Upper lobe of left lung (tissue), 6 donors: ENCODE measurements at regions not wholly inside any gene's neighbourhood (a gene's known extent, or its start where the extent isn't known, plus 50 kb on each side); places are given as distances from the start of the nearest gene placed in this dataset.

ENCODE experiments used
- ATAC-seq, 2 donors: fragments of 200-7000 bp; cut with Tn5 transposase; one replicate each; pipeline ENCODE4 v1.9.1; 2022; ENCODE audit warnings: mild to moderate bottlenecking in 2 of 2, moderate library complexity in 2 of 2; ENCODE audit not compliant: low FRiP score in 2 of 2
- DNase-seq, 2 donors: peaks; one replicate each; pipeline ENCODE4 v3.0.0-alpha.2; 2019 to 2020
- H3K27ac ChIP-seq, 4 donors: fragments of 200-600 bp; sonication (generic); one replicate each; pipeline ENCODE4 v1.5.1; 2016 to 2019
- H3K27me3 ChIP-seq, 4 donors: fragments of 200-600 bp; sonication (generic); one replicate each; pipeline ENCODE4 v1.5.1; 2017 to 2019
- H3K36me3 ChIP-seq, 4 donors: fragments of 200-600 bp; sonication (generic); one replicate each; pipeline ENCODE4 v1.5.1; 2016 to 2019
- H3K4me1 ChIP-seq, 4 donors: fragments of 200-600 bp; sonication (generic); one replicate each; pipeline ENCODE4 v1.5.1; 2018 to 2019
- H3K4me3 ChIP-seq, 4 donors: fragments of 200-600 bp; sonication (generic); one replicate each; pipeline ENCODE4 v1.5.1; 2017 to 2019; ENCODE audit warnings: mild to moderate bottlenecking in 2 of 4, moderate library complexity in 1 of 4
- H3K9me3 ChIP-seq, 4 donors: fragments of 200-600 bp; sonication (generic); one replicate each; pipeline ENCODE4 v1.5.1; 2018 to 2019
- CTCF ChIP-seq, 6 experiments: fragments of 450-650 bp in 4 of 6; fragments of 200-600 bp in 2 of 6; sonication (generic) in 2 of 6; IDR thresholded peaks; one replicate each; pipeline ENCODE4 v1.5.1; 2016 to 2019; ENCODE audit warnings: antibody characterized with exemption in 6 of 6
- EP300 ChIP-seq, 4 donors: sonication (generic); formaldehyde crosslinking; IDR thresholded peaks; one replicate each; pipeline ENCODE4 v1.5.1; 2017; ENCODE audit warnings: antibody characterized with exemption in 4 of 4, control low read depth in 2 of 4
- POLR2A ChIP-seq, 4 donors: fragments of 450-650 bp; IDR thresholded peaks; one replicate each; pipeline ENCODE4 v1.5.1; 2016 to 2017; ENCODE audit warnings: antibody characterized with exemption in 4 of 4, mild to moderate bottlenecking in 2 of 4
- POLR2AphosphoS5 ChIP-seq, 2 donors: sonication (generic); formaldehyde crosslinking; IDR thresholded peaks; one replicate each; pipeline ENCODE4 v1.5.1; 2017; ENCODE audit warnings: antibody characterized with exemption in 2 of 2
- WGBS, 2 donors: methylation state at CpG; one replicate each; pipeline ENCODE4 v1.1.5; 2017 to 2018; 5-methylcytosine and 5-hydroxymethylcytosine counted together
- donor health status: DM: no; HTN: no; CAD: no; lungs with moderate emphysema.
- donor health status: DM: no; HTN: yes; CAD: no; lungs with severe emphysema.

GRCh38 chrX:124818033-124818432, 471.7 kb downstream of the SH2D1A start:
- no peak for DNase-seq
- Histone ChIP-seq H3K9me3 (no peaks in the 10 kb centered on the region), H3K27ac (no peak overlapping the region), H3K4me3 (no peak overlapping the region), H3K27me3 (no peaks in the 10 kb centered on the region), H3K4me1 (no peaks in the 10 kb centered on the region), H3K36me3 (no peaks in the 10 kb centered on the region)
- 81 to 88% methylated on average over 5 of the region's 5 CpGs for WGBS, 2 donors
- TF ChIP-seq CTCF (IDR thresholded peaks at IDR 0.05) (no peak), EP300 (IDR thresholded peaks at IDR 0.05) (no peak), POLR2AphosphoS5 (IDR thresholded peaks at IDR 0.05) (no peak), POLR2A (IDR thresholded peaks at IDR 0.05) (no peak)
- no peak for ATAC-seq

GRCh38 chrX:124818764-124819163, 472.4 kb downstream of the SH2D1A start:
- no peaks in the 10 kb centered on the region for H3K9me3 ChIP-seq
- H3K27me3 ChIP-seq: no peaks in the 10 kb centered on the region
- 94 to 97% methylated on average over 1 of the region's 1 CpG for WGBS, 2 donors
- TF ChIP-seq POLR2A (IDR thresholded peaks at IDR 0.05): no peak
- no peak for TF ChIP-seq CTCF (IDR thresholded peaks at IDR 0.05)
- no peak for TF ChIP-seq EP300 (IDR thresholded peaks at IDR 0.05)
- no peak for TF ChIP-seq POLR2AphosphoS5 (IDR thresholded peaks at IDR 0.05)
- no peaks in the 10 kb centered on the region for H3K4me1 ChIP-seq
- no peaks in the 10 kb centered on the region for H3K36me3 ChIP-seq
- H3K4me3 ChIP-seq: no peak overlapping the region
- ATAC-seq (no peak), DNase-seq (no peak)
- no peak overlapping the region for H3K27ac ChIP-seq

GRCh38 chrX:124820738-124821137, 474.4 kb downstream of the SH2D1A start:
- TF ChIP-seq CTCF (IDR thresholded peaks at IDR 0.05) (no peak), EP300 (IDR thresholded peaks at IDR 0.05) (no peak), POLR2A (IDR thresholded peaks at IDR 0.05) (no peak), POLR2AphosphoS5 (IDR thresholded peaks at IDR 0.05) (no peak)
- H3K27me3 ChIP-seq: no peaks in the 10 kb centered on the region
- H3K4me1 ChIP-seq: no peaks in the 10 kb centered on the region
- DNase-seq: no peak
- no peak overlapping the region for H3K27ac ChIP-seq
- no peak overlapping the region for H3K4me3 ChIP-seq
- ATAC-seq: no peak
- no peaks in the 10 kb centered on the region for H3K9me3 ChIP-seq
- H3K36me3 ChIP-seq: no peaks in the 10 kb centered on the region
- 77 to 81% methylated on average over 1 of the region's 1 CpG for WGBS, 2 donors

- TF ChIP-seq POLR2AphosphoS5 (IDR thresholded peaks at IDR 0.05) (no peak), POLR2A (IDR thresholded peaks at IDR 0.05) (no peak), EP300 (IDR thresholded peaks at IDR 0.05) (no peak), CTCF (IDR thresholded peaks at IDR 0.05) (no peak)
- ATAC-seq (no peak), DNase-seq (no peak)
- WGBS, 2 donors: 77 to 85% methylated on average over 6 of the region's 6 CpGs
- no peak overlapping the region for H3K27ac ChIP-seq
- H3K36me3 ChIP-seq: no peaks in the 10 kb centered on the region
- no peaks in the 10 kb centered on the region for H3K27me3 ChIP-seq
- no peak overlapping the region for H3K4me3 ChIP-seq
- H3K9me3 ChIP-seq: no peaks in the 10 kb centered on the region
- H3K4me1 ChIP-seq: no peaks in the 10 kb centered on the region
These were observed 481.0 kb downstream of the SH2D1A start for GRCh38 chrX:124827258-124827845.

- Histone ChIP-seq H3K27ac (no peak overlapping the region), H3K9me3 (no peaks in the 10 kb centered on the region), H3K4me3 (no peak overlapping the region), H3K27me3 (no peaks in the 10 kb centered on the region), H3K4me1 (no peaks in the 10 kb centered on the region), H3K36me3 (no peaks in the 10 kb centered on the region)
- DNase-seq (no peak), ATAC-seq (no peak)
- 78 to 82% methylated on average over 5 of the region's 5 CpGs for WGBS, 2 donors
- TF ChIP-seq CTCF (IDR thresholded peaks at IDR 0.05) (no peak), EP300 (IDR thresholded peaks at IDR 0.05) (no peak), POLR2A (IDR thresholded peaks at IDR 0.05) (no peak), POLR2AphosphoS5 (IDR thresholded peaks at IDR 0.05) (no peak)
These were observed 483.6 kb downstream of the SH2D1A start for GRCh38 chrX:124829930-124830329.
